ENCODE measurements at regions not wholly inside any gene's neighbourhood (a gene's known extent, or its start where the extent isn't known, plus 50 kb on each side); places are given as distances from the start of the nearest gene placed in this dataset.
"Not testable (repeated sequence)": the region's sequence is repeated elsewhere in the genome, so short reads cannot be mapped to it uniquely, and the experiment has no call there.

DNA sequence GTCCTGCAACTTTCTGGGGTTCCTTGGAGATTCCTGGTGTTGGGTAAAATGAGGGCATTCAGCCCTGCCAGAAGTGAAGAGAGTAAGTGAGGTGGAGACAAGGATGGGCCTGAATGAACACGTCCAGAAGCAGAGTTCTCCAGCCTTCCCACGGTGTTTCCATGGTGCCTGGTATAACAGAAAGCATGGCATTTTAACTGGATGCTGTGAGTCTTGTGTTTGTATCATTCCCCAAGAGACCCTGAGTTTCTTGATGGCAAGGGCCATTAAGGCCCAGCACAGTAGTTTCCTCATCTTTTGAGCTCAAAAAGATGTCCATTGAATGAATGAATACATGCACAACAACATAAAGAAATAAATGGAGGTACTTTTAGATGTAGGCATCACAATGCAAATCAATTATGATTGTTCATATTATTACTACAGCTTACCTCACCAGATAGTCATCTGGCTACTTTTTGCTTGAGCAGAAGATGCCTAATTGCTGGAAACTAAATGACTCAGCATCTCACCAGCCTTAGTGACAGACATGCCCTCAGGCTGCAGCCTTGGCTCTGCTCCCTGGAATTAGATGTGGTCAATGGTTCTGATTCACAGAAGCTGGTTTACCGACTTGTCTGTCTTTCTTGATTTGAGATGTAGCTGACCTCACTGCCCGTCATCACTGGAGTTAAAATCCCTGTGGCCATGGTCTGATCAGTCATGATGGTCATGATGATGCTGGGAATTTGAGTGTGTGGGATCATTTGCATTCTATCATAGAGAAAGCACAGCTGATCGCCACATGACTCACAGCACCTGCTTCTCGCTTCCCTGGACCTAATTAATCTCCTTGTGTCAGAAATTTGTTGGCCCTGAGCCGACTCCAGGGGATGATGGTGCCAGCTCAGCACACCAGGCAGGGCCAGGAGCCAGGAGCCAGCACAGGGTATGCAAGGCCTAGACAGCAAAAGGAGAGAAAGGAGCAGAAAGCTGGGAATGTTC lies 83.9 kb downstream of the CXCL12 start:
- DNase-seq = no peak

DNA sequence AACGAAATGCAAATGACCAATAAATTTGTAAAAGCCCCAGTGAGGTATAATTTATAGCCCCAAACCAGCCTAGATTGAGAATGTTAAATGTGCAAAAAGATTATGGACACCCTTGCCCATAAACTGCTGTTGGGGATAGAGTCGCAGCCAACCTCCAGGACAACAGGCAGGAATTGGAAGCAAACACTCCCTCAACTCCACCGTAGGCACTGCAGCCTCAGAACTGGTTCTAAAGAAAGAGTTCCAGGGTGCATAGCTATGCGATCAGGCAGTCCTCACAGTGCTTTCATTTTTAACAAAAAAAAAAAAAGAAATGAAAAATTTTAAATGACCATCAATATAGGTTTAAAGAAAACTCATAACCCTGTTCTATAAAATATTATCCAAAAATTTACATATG lies 86.2 kb downstream of the CXCL12 start:
- no peak for DNase-seq

DNA sequence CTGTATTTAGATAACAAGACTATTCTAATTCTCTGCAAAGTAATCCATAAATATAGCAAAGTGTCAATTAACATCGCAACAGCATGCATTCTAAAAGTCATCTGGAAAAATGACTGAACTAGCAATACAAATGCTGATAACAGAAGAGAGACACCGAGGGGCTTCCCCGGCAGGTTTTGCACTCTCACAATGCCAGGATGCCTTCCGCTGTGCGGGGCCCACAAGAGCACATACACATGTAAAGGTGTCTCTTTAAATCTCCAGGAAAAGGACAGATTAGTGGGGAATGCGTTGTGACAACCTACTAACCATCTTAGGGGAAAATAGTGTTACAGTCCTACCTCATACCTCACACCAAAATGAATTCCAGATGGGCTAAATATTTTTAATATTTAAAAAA lies 86.9 kb downstream of the CXCL12 start:
- DNase-seq = no peak

- no peak for DNase-seq
These were observed 89.2 kb downstream of the CXCL12 start for GRCh38 chr10:44295644-44296241.

DNA sequence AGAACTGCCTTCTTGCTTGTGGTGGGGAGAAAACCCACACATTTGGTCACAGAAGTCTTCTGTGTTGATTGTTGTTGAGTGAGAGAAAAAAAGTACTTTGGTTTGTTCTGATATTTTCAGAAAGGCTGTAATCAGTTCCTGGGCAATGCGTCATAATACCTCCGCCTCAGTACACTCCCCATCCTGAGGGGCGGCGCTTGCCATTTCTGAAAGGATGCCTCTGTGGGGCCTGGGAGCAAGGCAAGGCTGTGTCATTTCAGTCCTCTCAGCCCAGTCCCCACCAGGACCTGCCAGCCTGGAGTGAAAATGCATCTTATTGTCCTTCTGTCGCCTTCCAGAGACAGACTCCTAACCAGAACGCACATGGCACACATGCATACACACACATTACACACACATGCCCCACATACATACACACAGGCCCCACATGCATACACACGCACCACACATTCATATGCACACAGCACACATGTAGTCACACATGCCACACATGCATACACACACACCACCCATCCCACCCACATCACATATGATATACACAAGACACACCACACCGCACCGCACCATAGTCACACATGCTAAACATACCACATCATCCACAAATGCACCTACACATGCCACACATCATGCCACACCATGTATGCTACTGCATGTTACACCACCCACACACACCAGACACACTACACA lies 90.0 kb downstream of the CXCL12 start:
- DNase-seq = no peak

GRCh38 chr10:44293842-44294241 lies 91.1 kb downstream of the CXCL12 start:
- DNase-seq = no peak

- DNase-seq = no peak
These were observed 91.6 kb downstream of the CXCL12 start for GRCh38 chr10:44293306-44293778.

- DNase-seq = no peak
These were observed 92.4 kb downstream of the CXCL12 start for GRCh38 chr10:44292390-44293002.

GRCh38 chr10:44291091-44291490 lies 93.8 kb downstream of the CXCL12 start:
- no peak for DNase-seq

DNA sequence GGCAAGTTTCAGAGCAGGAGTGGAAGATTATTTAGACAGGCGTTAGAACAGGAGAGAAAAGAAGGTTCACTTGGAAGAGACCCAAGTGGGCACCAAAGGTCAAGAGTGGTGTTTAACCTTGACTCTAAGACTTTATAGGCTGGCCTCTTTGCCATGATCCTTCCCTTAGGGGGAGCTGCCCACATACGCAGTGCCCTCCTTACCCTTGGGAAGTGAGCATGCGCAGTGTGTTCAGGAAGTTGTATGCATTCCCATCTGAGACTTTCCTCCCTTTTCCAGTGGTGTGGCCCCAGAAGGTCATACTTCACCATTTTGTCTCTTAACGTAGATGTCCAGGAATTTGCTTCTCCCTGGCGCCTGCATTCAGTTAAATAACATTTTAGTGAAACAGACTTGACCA lies 95.8 kb downstream of the CXCL12 start:
- no peak for DNase-seq

DNA sequence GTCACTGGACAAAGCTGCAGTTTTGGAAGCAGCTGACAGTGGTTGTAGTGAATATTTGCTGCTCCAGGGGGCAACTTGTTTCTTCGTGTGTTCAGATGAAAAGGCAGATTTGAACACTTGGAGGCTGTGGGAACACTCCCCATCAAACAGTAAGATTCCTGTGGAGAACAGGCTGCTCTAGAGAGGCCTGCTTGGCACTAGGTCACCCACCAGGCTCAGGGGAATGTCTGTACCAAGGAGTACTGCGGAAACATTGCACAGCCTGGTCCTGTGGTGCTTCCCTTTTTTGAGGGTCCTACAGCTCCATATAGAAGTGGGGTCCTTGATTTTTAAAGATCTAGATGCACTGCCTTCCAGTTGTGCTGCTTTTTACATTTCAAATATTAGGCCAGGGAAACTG lies 97.5 kb downstream of the CXCL12 start:
- DNase-seq = no peak

DNA sequence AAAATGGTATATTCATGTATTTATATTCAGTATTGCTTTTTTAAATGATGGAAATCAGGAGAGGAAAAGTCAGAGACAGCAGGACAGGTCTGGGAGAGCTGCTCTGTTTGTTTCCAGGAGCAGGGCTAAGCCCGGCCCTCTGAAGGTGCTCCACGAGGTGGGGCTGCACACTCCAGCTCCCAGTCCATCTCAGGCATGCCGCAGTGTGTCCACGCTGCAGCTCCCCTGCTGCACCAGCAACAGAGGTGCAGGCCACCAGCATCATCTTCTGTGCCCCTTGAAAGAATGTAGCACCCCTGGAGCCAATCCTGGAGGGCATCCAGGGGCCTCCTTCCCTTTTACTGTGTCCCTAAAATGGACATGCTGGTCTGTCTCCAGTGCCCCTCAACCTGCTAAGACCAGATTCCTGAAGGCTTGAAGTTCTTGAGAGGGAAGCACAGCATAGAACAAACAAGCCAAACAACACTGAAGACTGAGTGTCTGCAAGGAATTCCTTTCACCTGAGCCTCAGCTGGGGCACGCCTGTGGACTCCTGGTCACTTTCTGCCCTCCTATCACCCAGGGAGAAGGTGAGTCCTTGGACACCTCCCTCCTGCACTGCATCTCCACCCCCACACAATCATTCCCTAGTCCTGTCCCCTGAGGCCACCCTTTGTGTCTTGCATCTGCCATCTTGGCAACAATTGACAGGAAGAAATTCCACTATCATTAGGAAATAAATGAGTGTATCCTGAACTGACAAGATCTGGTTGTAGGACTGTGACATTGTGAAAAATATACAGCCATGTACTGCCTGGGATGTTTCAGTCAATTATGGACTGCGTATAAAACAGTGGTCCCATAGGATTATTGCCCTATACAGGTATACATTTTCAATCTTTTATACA lies 100.5 kb downstream of the CXCL12 start:
- DNase-seq = no peak

GRCh38 chr10:44282626-44283300 lies 102.1 kb downstream of the CXCL12 start:
- DNase-seq = no peak

GRCh38 chr10:44281662-44282061 lies 103.2 kb downstream of the CXCL12 start:
- no peak for DNase-seq

GRCh38 chr10:44281089-44281613 lies 103.7 kb downstream of the CXCL12 start:
- no peak for DNase-seq

- DNase-seq = no peak
These were observed 104.5 kb downstream of the CXCL12 start for GRCh38 chr10:44280226-44281014.

DNA sequence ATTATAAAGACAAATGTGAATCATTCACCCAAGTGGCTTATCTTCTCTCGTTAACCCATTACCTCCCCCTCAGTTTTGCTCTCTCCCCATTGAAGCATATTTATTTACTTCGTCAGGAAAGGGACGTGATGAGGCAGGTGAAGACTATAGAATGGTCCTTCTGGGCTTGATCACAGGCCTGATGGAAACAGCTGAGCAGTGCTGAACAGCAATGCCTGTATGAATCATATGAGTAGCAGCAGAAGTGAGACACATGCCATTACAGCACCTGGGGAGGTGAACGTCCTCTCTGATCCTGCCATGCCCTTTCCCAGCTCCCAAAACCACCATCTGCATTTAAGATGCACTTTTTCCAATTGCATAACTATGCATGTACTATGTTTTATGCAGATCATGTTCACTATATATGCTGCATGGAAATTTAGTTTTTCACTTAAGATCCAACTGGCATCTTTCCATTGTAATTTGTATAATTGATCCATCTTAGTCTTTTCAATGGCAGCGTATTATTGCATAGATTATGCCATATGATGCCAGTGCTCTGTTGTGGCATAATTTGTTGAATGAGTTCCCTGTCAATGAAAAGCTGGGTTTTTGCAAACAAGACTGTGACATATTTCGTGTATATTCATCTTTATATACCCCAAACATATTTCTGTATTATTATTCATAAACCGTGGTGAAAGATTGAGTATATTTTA lies 105.3 kb downstream of the CXCL12 start:
- no peak for DNase-seq

DNA sequence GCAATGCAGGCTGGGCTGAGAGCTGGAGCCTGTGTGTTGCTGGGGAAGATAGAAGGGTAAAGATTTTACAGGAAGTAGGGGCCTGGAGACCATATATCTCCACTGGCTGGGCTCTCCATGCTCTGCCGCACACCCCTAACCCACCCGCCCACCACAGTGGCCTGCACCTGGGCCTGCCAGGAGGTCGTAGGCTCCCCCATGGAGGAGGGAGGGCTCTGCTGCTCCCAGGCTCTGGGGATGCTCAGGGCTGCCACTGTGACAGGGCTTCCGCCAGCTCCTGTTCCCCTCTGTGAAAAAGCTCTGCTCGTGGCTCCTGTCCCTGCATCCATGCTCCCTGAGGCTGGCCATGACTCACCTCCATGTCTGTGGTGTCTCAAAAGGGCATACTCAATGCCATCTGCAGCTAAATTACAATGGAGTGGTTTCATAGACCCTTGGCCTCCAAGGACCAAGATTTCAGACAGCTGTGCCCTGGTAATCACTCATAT lies 106.0 kb downstream of the CXCL12 start:
- DNase-seq = no peak

- not testable (repeated sequence) for DNase-seq
These were observed 116.4 kb downstream of the CXCL12 start for GRCh38 chr10:44268435-44268948.
